ENCODE measurements at regions not wholly inside any gene's neighbourhood (a gene's known extent, or its start where the extent isn't known, plus 50 kb on each side); places are given as distances from the start of the nearest gene placed in this dataset.

DNA sequence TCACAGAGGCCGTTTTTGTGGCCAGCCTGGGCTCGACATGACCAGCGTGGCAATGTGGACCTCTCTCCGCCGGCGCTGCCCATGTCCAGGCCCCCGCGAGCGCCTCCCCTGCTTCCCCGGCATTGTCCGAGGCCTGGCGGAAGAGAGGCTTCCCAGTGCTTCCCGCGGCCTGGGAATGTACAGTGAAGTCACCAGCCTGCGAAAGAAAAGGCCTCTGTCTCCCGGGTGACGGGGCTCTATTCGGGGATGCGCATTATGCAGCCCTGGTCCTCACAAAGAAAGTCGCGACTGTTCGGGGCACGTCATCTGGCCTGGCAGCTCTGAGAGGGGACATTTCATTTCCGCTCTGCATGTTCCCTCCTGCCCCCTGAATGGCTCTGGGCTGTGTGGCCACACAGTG, 109.2 kb upstream of the AGAP1 start:
- DNase-seq (ENCODE audit: low read depth in 2 of 2, low spot score in 1 of 2), result no peak

DNA sequence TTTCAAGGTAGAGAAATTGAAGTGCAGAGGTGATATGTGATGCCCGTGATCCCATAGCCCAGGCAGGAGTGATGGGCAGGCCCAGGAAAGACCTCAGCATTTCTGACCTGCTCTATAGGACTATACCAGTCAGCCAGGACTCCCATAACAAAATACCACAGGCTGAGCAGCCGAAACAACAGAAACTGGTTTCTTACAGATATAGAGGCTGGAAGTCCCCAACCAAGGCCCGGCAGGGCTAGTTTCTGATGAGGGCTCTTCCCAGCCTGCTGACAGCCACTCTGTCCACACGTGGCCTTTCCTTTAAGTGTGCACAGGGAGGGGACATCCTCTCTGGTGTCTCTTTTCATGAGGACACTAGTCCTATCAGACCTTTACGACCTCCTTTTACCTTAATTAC, 104.2 kb upstream of the AGAP1 start:
- DNase-seq (ENCODE audit: low read depth in 2 of 2, low spot score in 1 of 2), result no peak

DNA sequence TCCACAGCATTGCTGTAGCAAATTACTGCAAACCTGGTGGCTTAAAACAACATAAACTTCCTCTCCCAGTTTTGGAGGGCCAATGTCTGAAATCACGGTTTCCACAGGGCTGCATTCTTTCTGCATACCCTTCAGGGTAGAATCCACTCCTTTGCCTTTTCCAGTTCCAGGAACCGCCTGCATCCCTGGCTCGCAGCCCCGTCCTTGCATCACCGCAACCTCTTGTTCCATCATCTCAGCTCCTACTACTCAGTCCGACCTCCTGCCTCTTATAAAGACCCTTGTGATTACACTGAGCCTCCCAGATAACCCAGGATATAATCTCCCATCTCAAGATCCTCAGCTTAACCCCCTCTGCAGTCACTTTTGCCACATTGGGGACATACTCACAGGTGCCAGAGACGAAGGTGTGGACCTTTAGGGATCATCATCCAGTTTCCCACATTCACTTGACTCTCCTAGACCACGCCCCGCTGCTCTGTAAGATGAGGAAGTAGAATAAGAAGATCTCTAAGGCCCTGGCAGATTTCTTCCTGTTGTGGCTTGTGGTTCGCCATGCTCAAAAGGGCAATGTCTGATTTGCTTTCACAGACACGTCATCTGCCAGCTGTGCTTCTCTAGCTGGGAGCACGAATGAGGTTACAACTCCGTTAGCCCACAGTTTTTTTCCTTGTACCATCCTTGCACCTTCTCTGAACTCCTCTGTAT, 103.6 kb upstream of the AGAP1 start:
- no peak for DNase-seq (ENCODE audit: low read depth in 2 of 2, low spot score in 1 of 2)

DNA sequence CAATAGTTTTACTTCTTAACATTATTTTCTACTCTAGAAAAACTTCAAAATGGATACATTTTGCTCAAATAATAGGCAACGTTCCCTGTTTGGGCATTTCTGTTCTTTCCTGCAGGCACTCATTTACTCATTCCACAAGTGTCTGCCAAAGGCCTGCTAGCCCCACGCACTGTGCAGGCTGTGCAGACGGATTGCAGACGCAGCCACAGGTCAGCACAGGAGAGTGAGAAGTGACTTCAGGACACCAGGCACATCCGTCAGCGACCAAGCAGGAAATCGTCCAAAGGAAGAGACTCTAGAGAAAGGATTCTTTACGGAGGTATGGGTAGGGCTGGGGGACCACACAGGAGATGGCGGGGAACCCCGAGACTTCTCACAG, 103.0 kb upstream of the AGAP1 start:
- no peak for DNase-seq (ENCODE audit: low read depth in 2 of 2, low spot score in 1 of 2)

DNA sequence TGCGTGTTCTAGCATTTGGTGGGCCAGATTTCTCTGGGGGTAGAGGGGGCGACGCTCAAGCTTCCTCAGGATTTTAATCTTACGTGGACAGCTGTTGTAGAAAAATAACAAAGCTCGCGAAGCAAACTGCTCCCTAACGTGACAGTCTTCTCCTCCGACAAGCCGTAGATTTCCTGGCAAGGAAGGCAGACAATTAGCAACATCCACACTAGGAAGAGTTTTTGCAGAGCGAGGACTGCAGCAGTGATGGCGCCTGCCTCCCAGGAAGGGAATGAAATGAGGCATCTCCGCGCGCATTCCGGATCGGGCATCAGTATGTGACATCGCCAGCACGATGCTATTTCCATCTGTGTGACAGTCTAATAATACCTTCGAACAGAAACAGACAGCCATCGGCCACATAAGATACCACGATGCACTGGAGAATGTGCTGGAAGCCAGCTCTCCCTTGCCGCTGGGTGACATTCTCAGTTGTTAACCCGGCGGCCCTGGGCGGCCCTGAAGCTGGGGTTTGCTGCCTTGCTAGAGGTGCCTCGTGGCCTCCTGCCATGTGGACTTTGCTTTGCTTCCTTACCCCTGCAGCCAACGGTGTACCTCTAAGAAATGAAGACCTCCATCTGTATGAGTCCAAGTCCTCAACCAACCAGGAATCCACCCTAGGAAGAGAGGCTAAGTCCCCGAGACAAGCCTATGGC, 101.8 kb upstream of the AGAP1 start:
- no peak for DNase-seq (ENCODE audit: low read depth in 2 of 2, low spot score in 1 of 2)

DNA sequence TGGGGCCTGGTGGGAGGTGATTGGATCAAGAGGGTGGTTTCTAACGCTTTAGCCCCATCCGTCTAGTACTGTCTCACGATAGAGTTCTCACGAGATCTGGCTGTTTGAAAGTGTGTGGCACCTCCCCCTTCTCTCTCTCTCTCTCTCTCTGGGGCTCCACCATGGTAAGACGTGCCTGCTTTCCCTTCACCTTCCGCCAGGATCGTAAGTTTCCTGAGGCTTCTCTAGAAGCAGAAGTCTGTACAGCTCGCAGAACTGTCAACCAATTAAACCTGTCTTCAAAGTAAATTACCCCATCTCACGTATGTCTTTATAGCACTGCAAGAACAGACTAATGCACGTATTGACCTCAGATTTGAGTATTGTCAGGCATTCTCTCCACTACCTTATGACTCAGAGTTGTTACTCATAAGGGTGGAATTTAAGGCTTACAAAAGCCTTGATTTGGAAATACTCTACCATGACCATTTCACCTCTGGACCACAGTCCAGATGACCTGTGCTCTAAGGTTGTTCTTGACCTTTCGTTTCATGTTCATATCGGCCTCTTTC, 99.5 kb upstream of the AGAP1 start:
- no peak for DNase-seq (ENCODE audit: low read depth in 2 of 2, low spot score in 1 of 2)

DNA sequence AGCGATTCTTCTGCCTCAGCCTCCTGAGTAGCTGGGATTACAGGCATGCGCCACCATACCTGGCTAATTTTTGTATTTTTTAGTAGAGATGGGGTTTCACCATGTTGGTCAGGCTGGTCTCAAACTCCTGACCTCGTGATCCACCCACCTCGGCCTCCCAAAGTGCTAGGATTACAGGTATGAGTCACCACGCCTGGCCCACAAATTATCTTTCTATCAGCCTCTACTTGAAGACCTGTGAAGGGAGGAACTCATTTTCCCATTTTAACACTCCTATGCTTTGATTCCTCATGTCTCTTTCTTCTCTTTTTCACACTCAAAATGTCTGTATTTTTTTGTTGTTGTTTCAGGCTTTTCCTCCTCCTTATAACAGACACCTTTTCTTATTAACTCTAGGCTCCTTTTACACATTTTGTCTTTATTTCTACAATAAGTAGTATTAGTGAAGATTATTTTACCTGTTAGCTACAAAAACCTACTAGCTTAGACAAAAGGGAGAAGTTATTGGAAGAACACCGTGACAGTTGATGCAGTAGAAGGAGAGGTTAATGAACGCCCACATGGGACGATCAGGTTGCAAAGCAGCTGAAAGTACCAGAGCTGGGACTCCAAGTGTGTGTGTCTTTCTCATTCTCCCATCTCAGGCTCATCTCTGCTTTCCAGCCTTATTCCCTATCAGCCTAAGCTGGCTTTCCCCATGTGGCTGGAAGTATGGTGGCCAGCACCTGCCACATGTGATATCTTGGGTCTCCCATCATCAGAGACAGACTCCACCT, 97.6 kb upstream of the AGAP1 start:
- DNase-seq (ENCODE audit: low read depth in 2 of 2, low spot score in 1 of 2), result no peak

DNA sequence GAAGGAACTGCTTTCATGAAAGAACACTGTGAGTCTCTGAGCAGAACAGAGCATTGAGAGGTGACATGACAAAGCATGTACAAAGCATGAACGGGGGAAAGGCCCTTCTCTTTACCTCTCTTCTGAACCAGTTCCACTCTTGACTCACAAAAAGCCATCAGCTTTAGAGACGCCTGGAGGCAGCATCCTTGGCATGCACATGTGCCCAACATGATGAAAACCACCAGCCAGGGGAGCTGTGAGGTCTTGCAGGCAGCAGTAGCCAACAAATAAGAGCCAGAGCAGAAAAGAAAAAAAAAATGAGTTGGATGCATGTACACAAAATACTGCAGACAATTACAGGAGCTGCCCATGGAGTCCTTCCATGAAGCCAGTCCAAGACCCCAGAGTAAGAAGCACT, 95.5 kb upstream of the AGAP1 start:
- no peak for DNase-seq (ENCODE audit: low read depth in 2 of 2, low spot score in 1 of 2)

DNA sequence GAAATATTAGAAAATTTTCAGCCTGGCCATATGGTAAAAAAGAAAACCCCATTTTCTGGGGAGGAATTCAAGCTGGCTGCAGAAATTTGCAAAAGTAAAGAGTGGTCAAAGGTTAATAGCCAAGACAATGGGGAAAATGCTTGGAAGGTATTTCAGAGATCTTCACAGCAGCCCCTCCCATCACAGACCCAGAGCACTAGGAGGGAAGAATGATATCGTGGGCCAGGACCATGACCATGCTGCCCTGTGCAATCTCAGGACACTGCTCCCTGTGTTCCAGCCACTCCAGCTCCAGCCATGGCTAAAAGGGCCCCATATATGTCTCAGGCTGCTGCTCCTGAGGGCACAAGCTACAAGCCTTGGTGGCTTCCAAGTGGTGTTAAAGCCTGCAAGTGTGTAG, 93.9 kb upstream of the AGAP1 start:
- no peak for DNase-seq (ENCODE audit: low read depth in 2 of 2, low spot score in 1 of 2)

DNA sequence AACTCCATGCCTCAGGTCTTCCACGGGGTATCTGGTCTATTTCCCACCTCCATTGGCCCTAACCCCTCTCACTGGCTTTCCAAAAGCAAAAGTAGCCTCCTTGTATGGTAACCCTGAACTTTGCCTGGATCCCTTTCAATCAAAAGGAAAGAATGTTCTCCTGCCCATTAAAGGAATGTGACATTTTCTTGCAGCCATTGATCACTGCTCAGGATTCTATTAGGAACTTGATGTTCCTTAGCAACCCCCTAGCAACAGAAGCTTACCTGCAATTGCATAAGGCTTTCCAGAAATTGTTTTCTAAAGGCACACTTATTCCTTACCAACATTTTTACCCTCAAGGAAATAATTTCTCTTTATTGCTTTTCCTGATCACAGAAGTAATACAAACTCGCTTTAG, 91.4 kb upstream of the AGAP1 start:
- no peak for DNase-seq (ENCODE audit: low read depth in 2 of 2, low spot score in 1 of 2)

DNA sequence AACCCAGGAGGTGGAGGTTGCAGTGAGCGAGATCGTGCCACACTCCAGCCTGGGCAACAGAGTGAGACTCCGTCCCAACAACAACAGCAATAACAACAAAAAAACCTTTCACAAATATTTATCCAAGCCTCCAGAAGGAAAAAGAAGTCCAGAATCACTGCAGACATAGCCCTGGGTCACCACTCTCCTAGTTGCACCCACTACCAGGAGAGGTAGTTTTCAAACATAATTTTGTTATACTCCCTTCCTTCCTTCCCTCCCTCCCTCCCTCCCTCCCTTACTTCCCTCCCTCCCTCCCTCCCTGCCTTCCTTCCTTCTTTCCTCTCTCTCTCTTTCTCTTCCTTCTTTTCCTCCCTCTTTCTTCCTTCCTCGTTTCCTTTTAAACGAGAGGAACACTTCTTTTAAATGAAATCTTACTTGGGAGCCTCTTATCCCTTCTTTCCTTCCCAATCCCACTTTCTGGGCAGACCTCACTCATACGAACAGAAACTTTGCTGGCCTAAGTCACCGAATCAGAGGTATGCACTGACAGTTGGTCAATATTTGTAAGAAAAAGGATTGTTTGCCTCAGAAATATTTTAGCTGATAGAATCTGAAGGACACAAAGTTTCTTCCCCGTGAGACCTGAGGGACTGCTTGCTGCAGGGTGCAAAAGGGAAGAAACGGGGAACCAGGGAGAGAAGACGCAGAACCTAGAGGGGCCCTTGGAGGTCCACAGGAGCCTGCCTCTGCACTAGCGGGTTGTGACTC, 88.1 kb upstream of the AGAP1 start:
- DNase-seq (ENCODE audit: low read depth in 2 of 2, low spot score in 1 of 2), result no peak

DNA sequence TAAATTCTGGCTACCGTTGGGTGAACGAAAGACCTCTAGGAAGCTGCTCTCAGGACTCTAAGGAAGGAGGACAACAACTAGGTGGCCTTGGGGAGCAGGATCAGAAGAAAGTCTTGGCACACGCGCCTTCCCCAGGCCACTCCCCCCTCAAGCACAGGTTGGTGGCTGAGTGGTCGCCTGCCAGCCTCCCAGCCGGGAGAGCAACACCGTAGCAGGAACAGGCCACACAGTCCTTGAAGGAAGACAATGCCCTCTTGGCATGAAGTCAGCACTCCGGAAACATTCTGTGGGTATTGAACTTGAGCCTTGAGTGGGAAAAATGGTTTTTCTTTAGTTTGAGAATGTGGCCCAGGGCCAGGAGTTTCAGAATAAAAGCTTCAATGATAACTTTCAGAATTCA, 87.4 kb upstream of the AGAP1 start:
- no peak for DNase-seq (ENCODE audit: low read depth in 2 of 2, low spot score in 1 of 2)

DNA sequence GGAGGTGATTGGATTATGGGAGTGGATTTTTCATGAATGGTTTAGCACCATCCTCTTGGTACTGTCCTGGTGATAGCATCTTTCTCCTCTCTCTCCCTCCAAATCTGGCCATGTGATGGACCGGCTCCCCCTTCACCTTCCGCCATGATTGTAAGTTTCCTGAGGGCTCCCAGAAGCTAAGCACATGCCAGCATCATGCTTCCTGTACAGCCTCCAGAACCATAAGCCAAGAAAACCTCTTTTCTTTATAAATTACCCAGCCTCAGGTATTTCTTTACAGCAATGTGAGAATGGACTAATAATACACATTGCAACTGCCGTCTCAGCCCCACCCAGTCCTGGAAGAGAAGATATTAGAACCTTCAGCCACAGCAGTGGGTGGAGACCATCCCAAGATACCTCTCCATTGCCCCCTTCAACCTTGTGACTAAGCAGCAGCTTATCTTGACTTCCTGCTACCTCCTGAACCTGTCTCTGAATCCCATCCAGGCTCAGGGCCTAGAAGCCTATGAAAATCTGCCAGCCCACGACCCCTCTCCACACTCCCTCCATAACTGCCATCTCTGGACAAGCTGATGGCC, 81.8 kb upstream of the AGAP1 start:
- DNase-seq (ENCODE audit: low read depth in 2 of 2, low spot score in 1 of 2), result no peak

DNA sequence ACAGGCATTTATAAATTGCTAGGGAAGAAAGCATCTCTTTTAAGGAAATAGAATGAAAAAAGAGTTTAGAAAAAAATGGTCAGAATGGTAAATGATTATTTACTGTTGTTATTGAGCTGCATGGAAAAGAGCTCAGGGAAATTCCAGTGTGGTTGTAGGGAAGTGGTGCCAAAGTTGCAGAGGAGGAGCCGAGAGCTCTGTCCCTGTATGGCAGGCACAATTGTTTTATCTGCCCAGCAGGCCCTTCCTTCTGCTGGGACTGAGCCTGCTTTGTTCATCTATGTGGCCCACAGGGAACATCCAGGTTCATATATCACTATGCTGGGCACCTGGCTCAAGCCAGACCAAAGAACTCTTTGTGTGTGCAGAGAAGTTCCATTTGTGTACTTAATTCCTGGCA, 80.8 kb upstream of the AGAP1 start:
- no peak for DNase-seq (ENCODE audit: low read depth in 2 of 2, low spot score in 1 of 2)

DNA sequence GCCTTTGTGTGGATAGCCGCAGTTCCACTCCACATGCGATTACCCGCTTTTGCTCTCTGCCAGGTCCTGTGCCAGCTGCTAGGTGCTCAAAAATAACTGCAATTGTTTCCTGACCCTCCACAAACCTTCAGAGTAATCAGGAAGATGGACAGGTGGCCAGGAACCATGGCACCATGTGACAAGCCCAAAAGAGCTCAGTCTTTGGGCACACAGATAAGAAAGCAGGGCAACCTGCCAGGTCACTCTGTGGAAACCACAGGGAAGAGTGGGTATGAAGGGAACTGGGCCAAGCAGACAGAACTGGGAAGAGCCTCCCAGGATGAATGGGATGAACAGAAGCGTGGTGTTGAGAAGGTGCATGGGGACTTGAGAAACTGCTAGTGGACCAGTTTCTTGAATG, 79.4 kb upstream of the AGAP1 start:
- no peak for DNase-seq (ENCODE audit: low read depth in 2 of 2, low spot score in 1 of 2)

DNA sequence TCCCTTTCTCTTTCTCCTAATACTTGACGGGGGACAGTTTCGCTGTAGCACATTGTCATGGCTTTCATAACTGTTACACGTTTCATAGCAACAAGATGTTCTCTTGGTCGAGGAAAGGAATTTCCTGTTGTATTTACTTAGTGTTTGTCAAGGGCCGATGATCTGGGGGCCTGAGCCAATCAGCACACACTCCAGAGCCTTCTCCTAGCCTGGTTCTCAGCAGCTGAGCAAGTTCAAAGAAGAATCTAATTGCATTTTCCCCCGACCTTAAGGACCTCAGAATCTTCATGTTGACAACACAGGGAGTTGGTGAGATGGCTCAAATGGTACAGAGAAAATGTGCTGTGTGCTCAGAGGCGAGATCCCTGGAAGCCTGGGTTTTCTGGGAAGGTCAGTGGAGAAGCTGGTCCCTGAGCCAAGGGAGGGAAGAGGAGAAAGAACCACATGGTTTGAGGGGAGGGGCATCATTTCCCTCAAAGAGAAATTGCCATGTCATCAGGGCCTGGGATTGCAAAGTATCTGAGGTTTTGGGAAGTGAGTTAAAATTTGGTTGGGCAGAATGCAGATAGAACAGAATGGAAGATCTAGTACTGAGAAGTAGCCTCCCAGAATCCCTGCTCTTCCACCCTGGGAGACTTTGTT, 76.9 kb upstream of the AGAP1 start:
- no peak for DNase-seq (ENCODE audit: low read depth in 2 of 2, low spot score in 1 of 2)

DNA sequence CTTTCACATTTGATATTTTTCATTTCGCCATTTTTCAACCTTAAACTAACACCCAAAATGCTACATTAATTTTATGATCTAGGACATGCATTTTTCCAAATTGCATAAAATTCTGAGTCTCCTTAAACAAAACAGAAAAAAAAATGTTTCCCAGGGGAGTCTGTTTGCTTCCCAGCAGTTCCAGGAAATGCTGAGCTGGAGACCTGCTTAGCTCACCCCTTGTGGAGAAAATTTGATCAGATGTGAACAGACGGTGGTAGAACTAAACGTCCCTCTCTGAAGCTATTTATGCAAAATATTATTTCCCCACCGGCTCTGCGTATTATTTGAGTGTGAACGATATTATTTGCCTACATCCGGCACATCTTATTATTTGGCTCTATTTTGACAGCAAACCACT, 74.9 kb upstream of the AGAP1 start:
- DNase-seq (ENCODE audit: low read depth in 2 of 2, low spot score in 1 of 2), result no peak

DNA sequence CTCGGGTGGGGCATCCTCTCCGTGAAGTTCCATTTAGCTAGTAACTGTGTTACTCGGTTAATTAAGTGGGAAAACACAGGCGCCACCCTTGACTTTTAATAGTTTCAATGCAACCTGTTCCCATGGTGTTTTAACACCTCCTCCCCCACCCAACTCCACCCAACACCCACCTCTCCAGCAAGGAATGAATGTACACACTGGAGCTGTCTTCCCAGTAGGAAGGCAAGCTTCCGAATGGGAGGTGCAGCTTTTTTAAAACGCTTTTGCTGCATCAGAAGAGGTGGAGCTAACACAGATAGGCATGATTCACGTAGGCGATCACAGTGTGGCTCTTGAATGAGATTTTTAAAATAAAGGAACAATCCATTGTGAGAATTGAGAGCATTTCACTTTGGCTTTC, 73.8 kb upstream of the AGAP1 start:
- DNase-seq (ENCODE audit: low read depth in 2 of 2, low spot score in 1 of 2), result no peak

DNA sequence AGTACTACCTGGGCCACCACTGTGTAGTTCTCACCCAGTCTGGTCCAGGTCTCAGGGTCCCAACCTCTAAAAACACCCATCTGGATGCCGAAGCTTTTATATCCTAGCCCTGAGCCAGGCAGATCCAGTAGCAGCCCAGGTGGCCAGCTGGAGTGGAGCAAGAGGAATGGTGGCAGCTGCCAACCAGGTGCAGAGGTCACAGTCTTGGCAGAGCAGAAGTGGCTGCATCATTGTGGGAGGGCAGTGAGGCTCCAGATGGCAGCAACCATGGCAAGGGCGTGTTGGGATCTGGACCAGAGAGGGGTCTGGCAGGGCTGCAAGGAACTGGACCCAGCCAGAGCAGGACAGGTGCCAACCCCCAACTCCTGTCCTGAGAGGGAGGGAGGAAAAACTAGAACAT, 72.2 kb upstream of the AGAP1 start:
- no peak for DNase-seq (ENCODE audit: low read depth in 2 of 2, low spot score in 1 of 2)

DNA sequence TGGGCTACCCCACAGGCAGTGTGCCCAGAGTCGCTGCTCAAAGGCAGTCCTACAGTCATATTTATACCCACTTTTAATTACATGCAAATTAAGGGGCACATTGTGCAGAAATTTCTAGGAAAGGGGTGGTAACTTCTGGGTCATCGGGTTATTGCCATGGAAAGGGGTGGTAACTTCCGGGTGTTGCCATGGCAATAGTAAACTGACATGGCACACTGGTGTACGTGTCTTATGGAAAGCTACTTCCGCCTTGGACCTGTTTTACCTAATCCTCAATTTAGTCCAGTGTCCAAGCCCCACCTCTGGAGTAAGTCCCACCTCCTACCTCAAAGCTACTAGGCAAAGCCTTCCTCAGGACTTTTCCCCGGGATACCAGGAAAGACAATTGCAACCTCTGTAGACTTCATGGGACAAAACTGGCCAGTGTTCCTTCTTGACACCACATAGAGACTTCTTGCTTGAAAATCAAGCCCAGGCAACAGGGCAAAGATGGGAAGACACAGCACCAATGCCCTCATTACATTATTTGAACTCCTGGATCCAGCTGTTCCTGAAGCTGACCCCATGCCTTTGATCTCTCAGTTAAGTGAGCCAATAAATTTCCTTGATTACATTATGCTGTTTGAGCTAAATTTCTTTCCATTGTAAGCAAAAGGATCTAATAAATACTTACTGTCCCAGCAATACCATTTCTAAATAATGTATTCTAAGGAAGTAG, 63.3 kb upstream of the AGAP1 start:
- no peak for DNase-seq (ENCODE audit: low read depth in 2 of 2, low spot score in 1 of 2)
